Retinal pigment epithelial cell (primary cell): ENCODE measurements at regions not wholly inside any gene's neighbourhood (a gene's known extent, or its start where the extent isn't known, plus 50 kb on each side); places are given as distances from the start of the nearest gene placed in this dataset.

Source experiments
- DNase-seq: peaks from one replicate; pipeline ENCODE4 v3.0.0-alpha.2; 2010; ENCODE audit warnings: low read depth
- H3K4me3 ChIP-seq: 2 replicates; pipeline ENCODE4 v1.5.1; 2011; ENCODE audit warnings: mild to moderate bottlenecking, low read length, control low read depth, moderate library complexity
- CTCF ChIP-seq: conservative IDR thresholded peaks from 2 replicates; pipeline ENCODE4 v1.5.1; 2011; ENCODE audit warnings: low read depth, low read length, control low read depth, inconsistent platforms

DNA sequence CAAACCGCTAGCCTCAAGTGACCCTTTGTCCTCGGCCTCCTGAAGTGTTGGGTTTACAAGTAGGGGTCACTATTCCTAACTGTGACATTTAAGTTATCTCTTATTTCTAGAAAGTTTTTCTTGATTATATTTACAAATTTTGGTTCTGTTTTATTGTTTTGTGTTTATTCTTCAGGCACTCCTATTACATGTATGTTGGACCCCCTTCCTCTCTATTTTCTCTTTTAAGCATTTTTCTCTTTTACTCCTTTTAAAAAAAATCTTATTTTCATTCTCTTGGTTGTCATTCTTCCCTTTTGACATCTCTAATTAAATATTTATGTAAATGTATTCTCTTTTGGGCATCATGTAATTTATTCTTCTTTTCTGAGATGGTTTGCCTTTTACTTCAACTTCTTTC is 50.4 kb upstream of the MAP3K7 start:
- no peak for TF ChIP-seq CTCF
- DNase-seq = no peak
- H3K4me3 ChIP-seq = no peak overlapping the region
